ENCODE measurements at regions not wholly inside any gene's neighbourhood (a gene's known extent, or its start where the extent isn't known, plus 50 kb on each side); places are given as distances from the start of the nearest gene placed in this dataset.

DNA sequence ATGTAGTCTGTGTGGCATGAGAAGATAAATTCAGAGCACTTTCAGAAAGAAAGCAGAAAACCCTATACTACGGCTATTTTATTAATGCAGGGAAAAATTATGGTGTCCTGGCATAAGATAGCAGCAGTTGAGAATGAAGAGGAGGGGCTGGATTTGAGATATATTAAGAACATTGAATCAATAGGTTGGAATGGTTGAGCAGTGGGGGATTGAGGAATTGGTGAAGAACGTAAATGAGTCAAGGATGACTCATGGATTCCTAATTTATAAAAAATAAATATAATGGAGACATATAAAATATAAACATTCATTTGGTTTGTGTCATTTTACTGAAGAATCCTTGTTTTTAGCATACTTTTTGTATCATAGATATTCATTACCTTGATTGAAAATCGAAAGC lies 234.3 kb upstream of the ADAMTS5 start:
- TF ChIP-seq, protein P1, sequence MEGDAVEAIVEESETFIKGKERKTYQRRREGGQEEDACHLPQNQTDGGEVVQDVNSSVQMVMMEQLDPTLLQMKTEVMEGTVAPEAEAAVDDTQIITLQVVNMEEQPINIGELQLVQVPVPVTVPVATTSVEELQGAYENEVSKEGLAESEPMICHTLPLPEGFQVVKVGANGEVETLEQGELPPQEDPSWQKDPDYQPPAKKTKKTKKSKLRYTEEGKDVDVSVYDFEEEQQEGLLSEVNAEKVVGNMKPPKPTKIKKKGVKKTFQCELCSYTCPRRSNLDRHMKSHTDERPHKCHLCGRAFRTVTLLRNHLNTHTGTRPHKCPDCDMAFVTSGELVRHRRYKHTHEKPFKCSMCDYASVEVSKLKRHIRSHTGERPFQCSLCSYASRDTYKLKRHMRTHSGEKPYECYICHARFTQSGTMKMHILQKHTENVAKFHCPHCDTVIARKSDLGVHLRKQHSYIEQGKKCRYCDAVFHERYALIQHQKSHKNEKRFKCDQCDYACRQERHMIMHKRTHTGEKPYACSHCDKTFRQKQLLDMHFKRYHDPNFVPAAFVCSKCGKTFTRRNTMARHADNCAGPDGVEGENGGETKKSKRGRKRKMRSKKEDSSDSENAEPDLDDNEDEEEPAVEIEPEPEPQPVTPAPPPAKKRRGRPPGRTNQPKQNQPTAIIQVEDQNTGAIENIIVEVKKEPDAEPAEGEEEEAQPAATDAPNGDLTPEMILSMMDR (IDR thresholded peaks at IDR 0.05) = no peak
- TF ChIP-seq POLR2A (IDR thresholded peaks at IDR 0.05) = no peak
- Histone ChIP-seq H3K4me1 (peaks cover 9% of the 10 kb centered on the region), H3K27me3 (no peaks in the 10 kb centered on the region), H3K4me3 (no peak overlapping the region), H3K9me3 (no peaks in the 10 kb centered on the region), H3K27ac (no peak overlapping the region), H3K36me3 (replicated peaks in 1 of 2; ENCODE audit: insufficient read depth in 1 of 2, low read depth in 2 of 2) (no peaks in the 10 kb centered on the region)
- 88 to 90% methylated on average over 3 of the region's 3 CpGs for WGBS, 2 donors
- intact Hi-C loops (cut with DNase I) = no loop called here
- ATAC-seq (no peak), DNase-seq (no peak)

DNA sequence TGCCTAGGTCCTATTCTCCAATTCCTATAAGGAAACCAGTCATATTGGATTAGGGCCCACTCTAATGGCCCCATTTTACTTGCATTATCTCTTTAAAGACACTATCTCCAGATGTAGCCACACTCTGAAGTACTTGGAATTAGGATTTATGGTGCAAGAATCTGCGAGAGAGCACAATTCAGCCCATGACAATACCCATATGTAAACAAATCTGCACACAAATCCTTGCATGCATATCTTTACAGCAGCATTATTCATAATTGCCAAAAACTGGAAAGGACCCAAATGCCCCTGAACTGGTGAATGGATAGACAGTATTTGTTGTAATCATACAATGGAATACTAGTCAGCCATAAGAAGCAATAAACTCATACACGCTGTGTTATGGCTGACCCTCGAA lies 229.8 kb upstream of the ADAMTS5 start:
- no peaks in the 10 kb centered on the region for H3K36me3 ChIP-seq (replicated peaks in 1 of 2; ENCODE audit: insufficient read depth in 1 of 2, low read depth in 2 of 2)
- DNase-seq (no peak), ATAC-seq (no peak)
- H3K27me3 ChIP-seq = no peaks in the 10 kb centered on the region
- TF ChIP-seq POLR2A (IDR thresholded peaks at IDR 0.05) = no peak
- TF ChIP-seq, protein P1 (IDR thresholded peaks at IDR 0.05) = no peak
- intact Hi-C loops (cut with DNase I) = no loop called here
- H3K27ac ChIP-seq = no peak overlapping the region
- H3K9me3 ChIP-seq = no peaks in the 10 kb centered on the region
- no peak overlapping the region for H3K4me3 ChIP-seq
- no peaks in the 10 kb centered on the region for H3K4me1 ChIP-seq
- whole genome bisulfite sequencing, 2 donors = 89 to 91% methylated on average over 3 of the region's 3 CpGs

DNA sequence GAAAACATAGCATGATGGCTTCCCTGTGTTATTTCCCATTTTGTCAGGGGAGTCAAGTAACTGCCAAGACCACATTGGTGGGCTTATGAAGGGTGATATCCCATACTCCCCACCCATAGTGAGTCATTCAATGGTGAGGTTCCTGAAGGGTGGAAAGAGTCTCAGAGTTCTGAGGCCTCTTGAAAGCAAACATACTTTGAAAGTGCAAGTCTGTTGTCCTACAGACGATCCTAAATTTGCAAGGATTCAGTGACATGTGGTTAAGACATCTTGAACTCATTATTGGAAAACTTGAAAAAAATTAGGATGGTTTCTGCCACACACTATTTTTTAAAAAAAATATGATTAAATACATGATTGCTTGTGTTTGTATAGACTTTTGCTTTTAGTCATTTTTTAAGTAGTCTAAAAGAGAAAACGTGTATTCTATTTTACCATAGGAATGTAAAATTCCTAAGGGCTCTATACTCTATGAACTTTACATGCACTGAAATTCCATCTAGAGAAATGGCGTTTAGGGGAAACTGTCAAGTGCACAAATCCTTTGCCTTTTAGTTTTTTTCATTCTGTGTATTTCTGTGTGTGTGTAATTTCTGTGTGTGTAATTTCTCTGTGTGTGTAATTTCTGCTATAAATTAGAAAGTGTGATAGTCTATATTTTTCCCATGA lies 225.5 kb upstream of the ADAMTS5 start:
- H3K27me3 ChIP-seq = no peaks in the 10 kb centered on the region
- H3K4me3 ChIP-seq = no peak overlapping the region
- intact Hi-C loops (cut with DNase I) = no loop called here
- TF ChIP-seq, protein P1 (IDR thresholded peaks at IDR 0.05) = no peak
- no peak for TF ChIP-seq POLR2A (IDR thresholded peaks at IDR 0.05)
- no peaks in the 10 kb centered on the region for H3K4me1 ChIP-seq
- no peaks in the 10 kb centered on the region for H3K36me3 ChIP-seq (replicated peaks in 1 of 2; ENCODE audit: insufficient read depth in 1 of 2, low read depth in 2 of 2)
- H3K9me3 ChIP-seq = no peaks in the 10 kb centered on the region
- ATAC-seq (no peak), DNase-seq (no peak)
- H3K27ac ChIP-seq = no peak overlapping the region
- 74 to 75% methylated on average over 3 of the region's 3 CpGs for WGBS, 2 donors

DNA sequence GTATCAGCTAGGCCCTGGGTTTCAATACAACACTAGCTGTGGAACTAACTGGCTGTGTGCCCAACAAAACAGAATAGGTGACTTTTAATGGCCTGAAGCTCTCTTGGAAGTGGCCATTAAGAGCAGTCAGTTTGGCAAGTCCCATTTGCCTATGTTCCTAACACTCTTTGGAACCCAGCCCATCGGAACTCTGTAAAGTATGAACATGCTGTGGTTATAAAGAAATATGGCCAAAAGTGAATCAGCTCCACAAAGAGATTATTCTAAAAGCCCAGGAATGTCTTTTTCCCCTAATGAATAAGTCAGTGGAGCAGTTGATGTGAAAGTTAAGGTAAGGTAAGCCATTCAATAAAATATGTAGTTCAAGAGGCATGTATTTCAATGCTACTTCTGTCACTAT lies 223.7 kb upstream of the ADAMTS5 start:
- no peaks in the 10 kb centered on the region for H3K27me3 ChIP-seq
- H3K9me3 ChIP-seq = no peaks in the 10 kb centered on the region
- H3K36me3 ChIP-seq (replicated peaks in 1 of 2; ENCODE audit: insufficient read depth in 1 of 2, low read depth in 2 of 2) = no peaks in the 10 kb centered on the region
- no peak overlapping the region for H3K27ac ChIP-seq
- TF ChIP-seq, protein P1 (IDR thresholded peaks at IDR 0.05) = no peak
- WGBS, 2 donors = 74 to 92% methylated on average over 1 of the region's 1 CpG
- H3K4me3 ChIP-seq = no peak overlapping the region
- intact Hi-C loops (cut with DNase I) = no loop called here
- ATAC-seq (no peak), DNase-seq (peak in 1 of 4 donors; percentile 6)
- no peaks in the 10 kb centered on the region for H3K4me1 ChIP-seq

DNA sequence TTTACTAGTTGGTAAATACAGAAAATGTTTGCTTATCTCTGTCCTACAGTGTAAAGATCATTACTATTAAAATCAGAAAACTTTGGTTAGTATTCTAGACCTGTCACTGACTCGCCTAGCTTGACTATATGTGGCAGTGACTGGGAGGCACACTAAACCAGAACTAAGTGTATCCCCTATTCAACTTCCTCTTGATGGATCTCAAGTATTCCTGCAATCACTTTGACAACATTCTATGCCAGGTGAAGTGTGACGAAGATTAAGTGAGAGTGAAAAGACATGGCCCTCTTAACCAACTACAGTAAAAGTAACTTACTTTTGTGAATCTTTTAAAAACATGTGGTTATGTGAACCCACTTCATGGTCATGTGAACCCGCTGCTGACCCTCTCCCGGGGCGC lies 223.0 kb upstream of the ADAMTS5 start:
- 95 to 98% methylated on average over 5 of the region's 5 CpGs for WGBS, 2 donors
- Histone ChIP-seq H3K27ac (no peak overlapping the region), H3K36me3 (replicated peaks in 1 of 2; ENCODE audit: insufficient read depth in 1 of 2, low read depth in 2 of 2) (no peaks in the 10 kb centered on the region), H3K9me3 (no peaks in the 10 kb centered on the region), H3K27me3 (no peaks in the 10 kb centered on the region), H3K4me3 (no peak overlapping the region), H3K4me1 (no peaks in the 10 kb centered on the region)
- ATAC-seq (no peak), DNase-seq (no peak)
- TF ChIP-seq POLR2A (IDR thresholded peaks at IDR 0.05) = no peak
- TF ChIP-seq, protein P1 (IDR thresholded peaks at IDR 0.05) = no peak
- intact Hi-C loops (cut with DNase I) = no loop called here
